ENCODE measurements at regions not wholly inside any gene's neighbourhood (a gene's known extent, or its start where the extent isn't known, plus 50 kb on each side); places are given as distances from the start of the nearest gene placed in this dataset.
A peak's percentile ranks its signal among the peaks of the same experiment; 100 is the strongest.
"Not testable (repeated sequence)": the region's sequence is repeated elsewhere in the genome, so short reads cannot be mapped to it uniquely, and the experiment has no call there.

DNA sequence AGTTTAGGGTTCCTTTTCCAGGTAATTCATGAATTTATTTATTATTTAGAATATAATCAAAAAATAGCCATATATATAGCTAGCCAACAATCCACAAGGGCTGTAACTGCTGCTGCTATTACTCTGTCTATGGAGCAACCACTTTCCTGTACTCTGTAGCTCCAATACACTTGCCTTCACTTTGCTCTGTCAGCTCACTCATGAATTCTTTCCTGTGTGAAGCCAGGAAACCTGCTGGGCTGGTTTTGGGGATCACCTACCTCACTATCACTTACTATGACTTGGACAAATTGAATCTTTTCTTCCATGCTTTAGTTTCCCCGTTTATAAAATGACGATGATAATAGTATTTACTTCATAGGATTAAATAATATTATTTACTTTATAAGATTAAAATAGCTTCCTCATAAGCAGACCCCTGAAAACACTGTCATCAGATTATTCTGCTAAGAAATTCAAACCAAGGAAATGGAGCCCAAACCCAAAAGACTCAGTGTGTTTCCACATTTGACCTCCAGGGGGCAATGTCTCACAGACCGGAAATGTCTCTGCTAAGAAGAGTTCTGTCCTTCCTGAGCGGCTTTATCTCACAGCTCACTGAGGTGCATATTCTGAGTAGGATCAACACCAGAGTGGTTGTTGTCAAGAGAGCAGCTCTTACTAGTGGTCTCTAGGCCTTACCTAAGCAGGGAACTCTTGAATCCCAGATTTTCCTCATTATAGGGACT is 457.1 kb downstream of the DAD1 start:
- DNase-seq = peak; percentile 8

DNA sequence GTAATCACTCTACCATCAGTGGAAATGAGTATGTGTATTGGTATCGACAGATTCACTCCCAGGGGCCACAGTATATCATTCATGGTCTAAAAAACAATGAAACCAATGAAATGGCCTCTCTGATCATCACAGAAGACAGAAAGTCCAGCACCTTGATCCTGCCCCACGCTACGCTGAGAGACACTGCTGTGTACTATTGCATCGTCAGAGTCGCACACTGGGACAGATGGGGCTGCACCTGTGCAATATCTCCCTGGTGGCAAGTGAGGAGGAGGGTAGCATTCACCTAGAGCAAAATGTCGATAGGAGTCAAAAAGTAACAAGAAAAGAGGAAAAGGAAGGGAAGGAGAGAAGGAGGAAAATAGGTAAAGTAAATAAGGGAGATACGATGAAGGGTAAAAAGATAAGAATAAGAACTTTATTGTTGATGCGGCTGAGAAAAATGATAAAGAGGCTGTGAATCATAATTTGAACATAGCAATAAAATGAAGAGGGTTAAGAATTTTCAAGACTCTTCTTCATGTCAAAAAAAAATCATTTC is 450.5 kb upstream of the OR4E1 start:
- DNase-seq = no peak

GRCh38 chr14:22122829-22123560 is 449.4 kb upstream of the OR4E1 start:
- no peak for DNase-seq

- DNase-seq = peak; percentile 2
These were observed 448.7 kb upstream of the OR4E1 start for GRCh38 chr14:22122227-22122818.

DNA sequence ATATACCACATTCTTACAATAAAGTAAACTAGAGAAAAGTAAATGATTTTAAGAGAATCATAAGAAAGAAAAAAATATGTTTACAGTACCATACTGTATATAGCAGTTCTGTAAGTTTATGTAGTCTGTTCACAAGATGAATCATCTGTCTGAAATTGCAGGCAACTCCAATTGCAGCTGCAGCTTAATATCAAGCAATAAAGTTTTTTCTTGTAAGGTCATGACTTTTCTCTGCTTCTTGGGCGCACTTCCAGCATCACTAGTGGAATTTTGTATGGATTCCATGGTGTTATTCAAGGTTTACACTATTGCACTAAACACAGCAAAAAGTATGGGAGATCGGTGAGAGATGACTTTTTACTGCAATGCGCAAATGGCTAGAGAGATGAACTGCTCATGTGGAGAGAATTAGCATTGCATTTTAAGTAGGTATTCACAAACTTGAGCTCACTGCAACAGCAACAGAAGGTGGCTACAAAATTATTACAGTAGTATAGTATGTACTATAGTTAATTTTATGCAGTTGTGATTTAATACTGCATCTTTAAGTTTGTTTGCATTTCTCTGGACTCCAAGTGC is 445.4 kb upstream of the OR4E1 start:
- DNase-seq = no peak

GRCh38 chr14:22113401-22113800 is 439.8 kb upstream of the OR4E1 start:
- DNase-seq = no peak

DNA sequence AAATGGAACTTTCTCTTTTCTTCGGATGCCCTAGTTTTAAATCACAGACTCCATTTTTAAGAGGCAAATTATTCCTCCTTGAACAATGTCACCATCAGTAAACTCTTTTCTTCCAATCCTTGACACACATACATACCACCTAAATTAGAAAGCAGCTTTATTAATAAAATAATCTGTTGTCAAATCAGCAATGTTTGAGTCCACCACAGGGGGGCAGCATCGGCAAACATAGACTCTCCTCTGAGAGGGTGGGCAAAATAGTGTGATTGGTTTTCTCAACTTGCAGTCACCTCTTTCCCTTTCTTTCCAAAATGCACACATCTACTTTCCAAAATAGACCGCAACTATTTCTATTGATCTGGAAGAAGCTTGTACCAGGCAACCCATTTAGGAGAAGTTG is 438.4 kb upstream of the OR4E1 start:
- DNase-seq = peak; percentile 29

- DNase-seq = no peak
These were observed 434.1 kb upstream of the OR4E1 start for GRCh38 chr14:22107753-22108152.

- no peak for DNase-seq
These were observed 433.4 kb upstream of the OR4E1 start for GRCh38 chr14:22106700-22107697.

DNA sequence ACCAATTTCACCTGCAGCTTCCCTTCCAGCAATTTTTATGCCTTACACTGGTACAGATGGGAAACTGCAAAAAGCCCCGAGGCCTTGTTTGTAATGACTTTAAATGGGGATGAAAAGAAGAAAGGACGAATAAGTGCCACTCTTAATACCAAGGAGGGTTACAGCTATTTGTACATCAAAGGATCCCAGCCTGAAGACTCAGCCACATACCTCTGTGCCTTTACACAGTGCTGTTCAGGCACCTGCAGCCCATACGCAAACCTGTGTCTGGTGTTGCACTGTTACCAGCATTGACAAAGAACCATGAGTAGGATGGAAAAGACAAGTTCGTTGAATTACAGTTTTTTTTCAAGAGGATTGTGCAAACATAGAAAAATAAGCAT is 432.0 kb upstream of the OR4E1 start:
- DNase-seq = no peak

GRCh38 chr14:22105006-22105623 is 431.5 kb upstream of the OR4E1 start:
- DNase-seq = no peak

- not testable (repeated sequence) for DNase-seq
These were observed 427.1 kb upstream of the OR4E1 start for GRCh38 chr14:22100764-22101120.

- peak; percentile 83 for DNase-seq
These were observed 426.5 kb upstream of the OR4E1 start for GRCh38 chr14:22099942-22100763.

DNA sequence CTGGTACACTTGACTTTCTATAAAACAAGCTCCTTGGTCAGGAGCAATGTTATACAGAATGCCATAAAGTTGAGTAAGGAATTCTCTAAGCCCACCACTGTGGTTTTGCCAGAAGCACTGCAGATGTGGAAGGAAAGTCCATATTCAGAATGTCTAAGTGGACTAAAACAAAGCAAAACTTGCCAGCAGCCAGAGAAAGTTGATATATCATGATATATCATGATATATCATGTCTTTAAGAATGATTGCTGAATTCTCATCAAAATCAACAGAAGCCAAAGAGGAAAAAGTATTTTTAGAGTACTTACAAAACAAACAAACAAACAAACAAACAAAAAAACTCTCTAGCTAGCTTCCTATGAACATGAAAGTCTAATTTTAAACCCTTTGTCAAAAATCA is 424.8 kb upstream of the OR4E1 start:
- DNase-seq = no peak

DNA sequence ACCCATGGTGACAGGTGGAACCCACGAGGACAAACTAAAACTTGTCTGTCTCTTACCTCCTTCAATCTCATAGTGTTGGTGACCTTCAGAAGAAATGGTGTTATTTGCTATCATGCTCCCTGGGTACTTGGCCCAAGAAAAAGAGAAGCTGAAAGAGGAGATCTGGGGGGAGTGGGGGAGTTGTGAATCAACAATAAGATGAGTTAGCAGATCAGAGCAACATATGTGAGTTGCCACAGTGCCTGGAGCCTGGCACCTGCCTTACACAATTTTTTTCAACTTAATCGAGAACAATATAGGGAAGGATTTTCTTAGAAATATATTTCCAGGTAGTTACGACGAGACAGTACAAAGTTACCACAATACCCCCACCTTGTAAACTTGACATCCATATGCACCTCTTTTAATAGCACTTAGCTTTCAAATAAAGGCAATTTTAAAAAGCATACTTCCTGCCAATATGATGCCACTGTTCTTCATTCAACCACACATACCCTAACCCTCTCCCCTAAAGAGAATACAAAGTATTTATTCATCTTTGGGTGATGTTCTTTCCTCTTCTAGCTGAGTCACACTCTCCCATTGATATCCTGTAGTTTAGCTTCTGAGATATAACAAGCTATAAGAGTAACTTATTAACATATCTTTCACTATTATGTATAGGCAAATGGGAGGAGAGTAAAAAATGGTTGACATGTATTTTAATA is 424.1 kb upstream of the OR4E1 start:
- no peak for DNase-seq

DNA sequence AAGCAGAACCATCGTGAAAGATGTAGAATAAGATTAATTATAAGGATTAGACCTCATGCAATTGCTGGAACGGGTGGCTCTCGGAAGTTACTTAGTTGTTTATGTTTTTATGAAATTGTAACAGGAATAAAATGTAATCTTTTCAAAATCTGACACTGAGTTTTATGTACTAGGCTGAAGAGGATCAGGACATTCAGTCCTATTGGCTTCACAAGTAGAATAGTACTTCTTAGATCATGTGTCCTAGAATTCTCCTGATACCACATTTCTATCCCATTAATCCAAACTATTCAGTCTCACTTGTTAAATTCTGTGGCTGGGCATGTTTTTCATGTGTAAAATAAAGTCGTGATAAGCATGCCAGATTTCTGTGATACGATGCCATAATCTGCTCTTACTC is 423.5 kb upstream of the OR4E1 start:
- no peak for DNase-seq

DNA sequence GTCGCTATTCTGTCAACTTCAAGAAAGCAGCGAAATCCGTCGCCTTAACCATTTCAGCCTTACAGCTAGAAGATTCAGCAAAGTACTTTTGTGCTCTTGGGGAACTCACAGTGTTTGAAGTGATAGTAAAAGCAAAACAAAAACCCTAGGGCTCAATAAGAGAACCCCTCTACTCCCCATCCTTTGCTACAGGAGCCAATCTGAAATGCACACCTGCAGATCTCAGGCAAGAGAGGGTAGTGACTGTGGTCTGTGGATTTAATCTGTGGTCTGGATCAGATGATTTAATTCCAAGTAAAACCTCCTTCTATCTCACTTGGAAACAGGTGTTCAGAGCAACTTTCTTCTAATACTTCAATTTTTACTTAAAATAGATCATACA is 422.9 kb upstream of the OR4E1 start:
- DNase-seq = no peak

- no peak for DNase-seq
These were observed 422.4 kb upstream of the OR4E1 start for GRCh38 chr14:22095860-22096513.

DNA sequence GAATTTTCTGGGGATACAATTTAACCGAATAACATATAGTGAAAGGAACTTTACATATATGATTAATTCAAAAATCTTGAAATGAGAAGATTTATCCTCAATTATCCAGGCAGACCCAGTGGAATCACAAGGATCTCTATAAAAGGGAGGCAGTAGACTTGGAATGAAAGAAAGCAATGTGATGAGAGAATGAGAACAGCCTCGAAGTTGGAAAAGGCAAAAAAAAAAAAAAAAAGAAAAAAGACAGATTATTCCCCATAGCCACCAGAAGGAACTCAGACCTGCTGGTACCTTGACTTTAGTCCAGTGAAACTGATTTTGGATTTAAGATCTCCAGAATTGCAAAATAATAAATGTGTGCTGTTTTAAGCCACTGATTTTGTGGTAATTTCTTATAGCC is 416.3 kb upstream of the OR4E1 start:
- DNase-seq = no peak

Data from dermis blood vessel endothelial cell (primary cell).